PC-9 (cell line): ENCODE measurements at regions not wholly inside any gene's neighbourhood (a gene's known extent, or its start where the extent isn't known, plus 50 kb on each side); places are given as distances from the start of the nearest gene placed in this dataset.

Experiments used
- BruUV-seq: library from RNA; stranded (reverse); fragments of 400-500 nt; replicated peaks from 2 replicates; lab custom pipeline; 2021; lab: Mats Ljungman, UMichigan
- CTCF ChIA-PET: fragments of 300-600 bp; sonication (Branson Sonifier 250); formaldehyde crosslinking; loops from one replicate; lab custom pipeline; 2022; ENCODE audit warnings: antibody characterized with exemption; lab: Charles Lee
- POLR2A ChIA-PET: fragments of 300-600 bp; sonication (Branson Sonifier 250); formaldehyde crosslinking; loops from one replicate; lab custom pipeline; 2022; ENCODE audit warnings: antibody characterized with exemption; ENCODE audit not compliant: unreplicated experiment; lab: Charles Lee
- DNase-seq, 2 experiments: peaks; one replicate each; pipeline versions ENCODE4 v3.0.0 to v3.0.0-alpha.2; 2015 to 2022; ENCODE audit warnings: mixed read lengths in 1 of 2
- H2AFZ ChIP-seq: fragments of 200-600 bp; sonication (generic); 2 replicates; pipeline ENCODE4 v1.8.1; 2017; ENCODE audit warnings: antibody characterized with exemption
- H3F3A ChIP-seq: fragments of 200-600 bp; sonication (generic); 2 replicates; pipeline ENCODE4 v1.8.1; 2017; ENCODE audit warnings: antibody characterized with exemption, mild to moderate bottlenecking, low read depth; ENCODE audit not compliant: insufficient read depth
- H3K27ac ChIP-seq: fragments of 200-600 bp; sonication (generic); 2 replicates; pipeline ENCODE4 v1.6.1; 2016; ENCODE audit warnings: mixed run types
- H3K27me3 ChIP-seq: fragments of 200-600 bp; sonication (generic); 2 replicates; pipeline ENCODE4 v1.6.1; 2016; ENCODE audit warnings: low read depth, mixed run types; ENCODE audit not compliant: insufficient read depth
- H3K36me3 ChIP-seq: fragments of 200-600 bp; sonication (generic); 2 replicates; pipeline ENCODE4 v1.6.1; 2016; ENCODE audit warnings: low read depth, mixed run types
- H3K4me1 ChIP-seq: fragments of 200-600 bp; sonication (generic); replicated peaks from 2 replicates; pipeline ENCODE4 v1.6.1; 2016; ENCODE audit warnings: mixed run types; ENCODE audit not compliant: insufficient read depth
- H3K4me2 ChIP-seq: fragments of 200-600 bp; sonication (generic); 2 replicates; pipeline ENCODE4 v1.6.1; 2017; ENCODE audit warnings: mixed run types
- H3K4me3 ChIP-seq: fragments of 200-600 bp; sonication (generic); 2 replicates; pipeline ENCODE4 v1.6.1; 2016; ENCODE audit warnings: mixed run types
- H3K79me2 ChIP-seq: fragments of 200-600 bp; sonication (generic); 2 replicates; pipeline ENCODE4 v1.6.1; 2017; ENCODE audit warnings: low read depth, mixed run types
- H3K9me2 ChIP-seq: fragments of 200-600 bp; sonication (generic); 2 replicates; pipeline ENCODE4 v1.8.1; 2017; ENCODE audit warnings: mild to moderate bottlenecking; ENCODE audit not compliant: insufficient read depth
- H3K9me3 ChIP-seq: fragments of 200-600 bp; sonication (generic); 2 replicates; pipeline ENCODE4 v1.8.1; 2016; ENCODE audit warnings: low read depth; ENCODE audit not compliant: insufficient read depth
- H4K20me1 ChIP-seq: fragments of 200-600 bp; sonication (generic); 2 replicates; pipeline ENCODE4 v1.8.1; 2017; ENCODE audit not compliant: insufficient read depth
- EZH2 ChIP-seq: fragments of 200-600 bp; sonication (generic); IDR thresholded peaks from 2 replicates; pipeline ENCODE4 v1.8.0; 2017; ENCODE audit warnings: antibody characterized with exemption, low read depth
- intact Hi-C: fragments of 100-400 bp; cut with micrococcal nuclease; formaldehyde crosslinking; loops from one replicate; pipeline ENCODE4 v1.10.0; 2022; ENCODE audit not compliant: unreplicated experiment
- TF ChIP-seq, protein P1 (sequence below): fragments of 200-600 bp; sonication (generic); conservative IDR thresholded peaks from 2 replicates; pipeline ENCODE4 v1.6.1; 2017; ENCODE audit warnings: mixed run types, antibody characterized with exemption, mild to moderate bottlenecking, moderate library complexity

DNA sequence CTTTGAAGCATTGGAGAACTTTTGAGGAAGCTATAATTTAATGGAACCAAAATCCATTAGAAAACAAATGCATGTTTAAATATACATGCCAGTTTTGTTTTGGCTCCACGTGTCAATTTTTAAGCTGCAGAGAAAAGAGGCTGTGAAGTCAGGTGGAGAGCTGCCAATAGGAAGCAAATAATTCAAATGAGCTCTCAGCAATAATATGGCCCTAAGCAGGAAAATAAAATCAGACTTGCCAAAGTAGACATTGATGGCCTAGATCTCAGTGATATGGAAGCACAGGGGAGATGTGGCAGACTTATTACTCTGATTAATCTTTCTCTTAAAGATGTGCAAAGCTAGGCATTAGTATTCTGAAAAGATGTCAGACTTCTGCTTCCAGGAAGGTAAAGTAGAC is 769.8 kb upstream of the NDST4 start:
- TF ChIP-seq, protein P1, sequence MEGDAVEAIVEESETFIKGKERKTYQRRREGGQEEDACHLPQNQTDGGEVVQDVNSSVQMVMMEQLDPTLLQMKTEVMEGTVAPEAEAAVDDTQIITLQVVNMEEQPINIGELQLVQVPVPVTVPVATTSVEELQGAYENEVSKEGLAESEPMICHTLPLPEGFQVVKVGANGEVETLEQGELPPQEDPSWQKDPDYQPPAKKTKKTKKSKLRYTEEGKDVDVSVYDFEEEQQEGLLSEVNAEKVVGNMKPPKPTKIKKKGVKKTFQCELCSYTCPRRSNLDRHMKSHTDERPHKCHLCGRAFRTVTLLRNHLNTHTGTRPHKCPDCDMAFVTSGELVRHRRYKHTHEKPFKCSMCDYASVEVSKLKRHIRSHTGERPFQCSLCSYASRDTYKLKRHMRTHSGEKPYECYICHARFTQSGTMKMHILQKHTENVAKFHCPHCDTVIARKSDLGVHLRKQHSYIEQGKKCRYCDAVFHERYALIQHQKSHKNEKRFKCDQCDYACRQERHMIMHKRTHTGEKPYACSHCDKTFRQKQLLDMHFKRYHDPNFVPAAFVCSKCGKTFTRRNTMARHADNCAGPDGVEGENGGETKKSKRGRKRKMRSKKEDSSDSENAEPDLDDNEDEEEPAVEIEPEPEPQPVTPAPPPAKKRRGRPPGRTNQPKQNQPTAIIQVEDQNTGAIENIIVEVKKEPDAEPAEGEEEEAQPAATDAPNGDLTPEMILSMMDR = no peak
- no peak for TF ChIP-seq EZH2
- CTCF ChIA-PET = no interaction called here
- POLR2A ChIA-PET = no interaction called here
- DNase-seq = no peak
- no peak overlapping the region for H3K27ac ChIP-seq
- H3K4me2 ChIP-seq = no peak overlapping the region
- no peaks in the 10 kb centered on the region for H3K9me2 ChIP-seq
- no peaks in the 10 kb centered on the region for H3K36me3 ChIP-seq
- H3K4me3 ChIP-seq = no peak overlapping the region
- H3K9me3 ChIP-seq = no peaks in the 10 kb centered on the region
- no peaks in the 10 kb centered on the region for H3K79me2 ChIP-seq
- intact Hi-C loops = no loop called here
- H3F3A ChIP-seq = no peaks in the 10 kb centered on the region
- no peaks in the 10 kb centered on the region for H4K20me1 ChIP-seq
- no peak overlapping the region for H2AFZ ChIP-seq
- H3K4me1 ChIP-seq = no peaks in the 10 kb centered on the region
- no TSS peak for BruUV-seq
- no peaks in the 10 kb centered on the region for H3K27me3 ChIP-seq

DNA sequence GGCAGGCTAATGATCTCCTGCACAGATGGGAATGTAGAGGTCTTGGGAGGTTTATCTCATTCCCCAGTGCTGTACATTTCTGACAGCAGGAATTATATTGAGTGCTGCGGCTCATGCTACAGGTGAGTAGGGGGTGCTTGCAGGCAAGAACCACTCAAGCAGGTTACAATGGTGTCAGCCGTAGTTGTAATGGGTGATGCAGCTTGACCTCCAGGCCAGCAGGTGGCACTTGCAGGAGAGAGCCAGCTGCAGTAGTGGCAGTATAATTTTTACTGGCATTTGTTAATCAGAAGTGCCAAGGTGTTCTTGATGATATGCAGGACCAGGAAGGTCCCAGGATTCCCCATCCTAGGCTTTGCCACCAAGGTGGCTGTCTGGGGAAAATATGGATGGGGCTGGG is 759.6 kb upstream of the NDST4 start:
- POLR2A ChIA-PET = no interaction called here
- TF ChIP-seq, protein P1 = no peak; the same call in 1 of the 2 replicates
- no peak for TF ChIP-seq EZH2
- Histone ChIP-seq H3K4me2 (no peak overlapping the region), H3K27me3 (no peaks in the 10 kb centered on the region), H4K20me1 (no peaks in the 10 kb centered on the region), H3K4me3 (no peak overlapping the region), H3K79me2 (no peaks in the 10 kb centered on the region), H3F3A (no peaks in the 10 kb centered on the region), H3K9me2 (no peaks in the 10 kb centered on the region), H3K9me3 (no peaks in the 10 kb centered on the region), H3K27ac (no peak overlapping the region), H3K4me1 (no peaks in the 10 kb centered on the region), H2AFZ (no peak overlapping the region), H3K36me3 (no peaks in the 10 kb centered on the region)
- DNase-seq = no peak
- no TSS peak for BruUV-seq
- intact Hi-C loops = no loop called here
- CTCF ChIA-PET = no interaction called here

DNA sequence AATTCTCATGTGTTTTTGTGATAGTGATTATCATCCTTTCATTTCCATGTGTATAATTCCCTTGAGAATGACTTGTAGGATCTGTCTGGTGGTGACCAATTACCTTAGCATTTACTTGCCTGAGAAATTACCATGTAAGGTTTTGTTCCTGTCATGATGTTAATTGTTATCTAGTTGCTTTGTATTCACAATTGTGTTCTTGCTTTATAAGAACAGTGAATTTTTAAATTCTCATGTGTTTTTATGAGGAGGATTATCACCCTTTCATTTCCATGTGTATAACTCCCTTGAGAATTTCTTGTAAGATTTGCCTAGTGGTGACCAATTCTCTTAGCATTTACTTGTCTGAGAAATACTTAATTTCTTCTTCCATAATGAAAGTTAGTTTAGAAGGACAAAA is 758.2 kb upstream of the NDST4 start:
- no peak overlapping the region for H3K4me2 ChIP-seq
- H4K20me1 ChIP-seq = no peaks in the 10 kb centered on the region
- no peaks in the 10 kb centered on the region for H3K36me3 ChIP-seq
- H3K27ac ChIP-seq = no peak overlapping the region
- BruUV-seq = no TSS peak
- no peaks in the 10 kb centered on the region for H3F3A ChIP-seq
- TF ChIP-seq EZH2 = no peak
- TF ChIP-seq, protein P1 = no peak
- intact Hi-C loops = no loop called here
- no peaks in the 10 kb centered on the region for H3K9me3 ChIP-seq
- no peaks in the 10 kb centered on the region for H3K27me3 ChIP-seq
- ChIA-PET CTCF (no interaction called here), POLR2A (no interaction called here)
- no peak overlapping the region for H3K4me3 ChIP-seq
- no peaks in the 10 kb centered on the region for H3K79me2 ChIP-seq
- H2AFZ ChIP-seq = no peak overlapping the region
- H3K9me2 ChIP-seq = no peaks in the 10 kb centered on the region
- H3K4me1 ChIP-seq = no peaks in the 10 kb centered on the region
- no peak for DNase-seq
